ENCODE measurements at regions not wholly inside any gene's neighbourhood (a gene's known extent, or its start where the extent isn't known, plus 50 kb on each side); places are given as distances from the start of the nearest gene placed in this dataset.

GRCh38 chr5:30131-30530, 61.8 kb upstream of the PLEKHG4B start:
- Histone ChIP-seq H3K79me2 (replicated peaks; ENCODE audit: insufficient read depth) (no peaks in the 10 kb centered on the region), H3K27me3 (ENCODE audit: insufficient read depth) (peaks cover 10% of the 10 kb centered on the region; the same call in 1 of the 2 replicates), H3F3A (replicated peaks; ENCODE audit: low read depth) (no peaks in the 10 kb centered on the region), H2AFZ (no peak overlapping the region), H3K36me3 (ENCODE audit: insufficient read depth) (no peaks in the 10 kb centered on the region), H3K4me3 (no peak overlapping the region), H3K9me2 (ENCODE audit: insufficient read depth) (0 out of 2 replicates have a peak, but pooled peaks cover 4% of the 10 kb centered on the region), H3K4me1 (ENCODE audit: insufficient read depth) (no peaks in the 10 kb centered on the region), H4K20me1 (replicated peaks; ENCODE audit: insufficient read depth) (no peaks in the 10 kb centered on the region), H3K27ac (ENCODE audit: low read depth) (no peak overlapping the region), H3K4me2 (no peak overlapping the region)
- no peak for TF ChIP-seq CREB1 (CRISPR knock-in tag; IDR thresholded peaks at IDR 0.05; ENCODE audit: low read depth)
- TF ChIP-seq ETS1 (IDR thresholded peaks at IDR 0.05) = no peak
- TF ChIP-seq REST (IDR thresholded peaks at IDR 0.05; ENCODE audit: unreplicated experiment) = no peak
- TF ChIP-seq EZH2phosphoT487 (IDR thresholded peaks at IDR 0.05; ENCODE audit: unreplicated experiment) = no peak
- TF ChIP-seq EZH2 (IDR thresholded peaks at IDR 0.05; ENCODE audit: low read depth, unreplicated experiment) = no peak
- TF ChIP-seq ZNF462 (CRISPR knock-in tag; IDR thresholded peaks at IDR 0.05) = no peak
- no peak for TF ChIP-seq POLR2AphosphoS5 (IDR thresholded peaks at IDR 0.05; ENCODE audit: low read depth)
- TF ChIP-seq CTCF (conservative IDR thresholded peaks at IDR 0.05; ENCODE audit: low read depth in 2 of 2) = no peak
- no peak for TF ChIP-seq ZNF114 (CRISPR knock-in tag; IDR thresholded peaks at IDR 0.05)
- TF ChIP-seq JUNB (IDR thresholded peaks at IDR 0.05; ENCODE audit: unreplicated experiment) = no peak
- no peak for TF ChIP-seq ZNF331 (CRISPR knock-in tag; IDR thresholded peaks at IDR 0.05; ENCODE audit: low read depth)
- no peak for TF ChIP-seq NANOG (IDR thresholded peaks at IDR 0.05; ENCODE audit: borderline replicate concordance)
- no peak for TF ChIP-seq STAT1 (IDR thresholded peaks at IDR 0.05; ENCODE audit: unreplicated experiment)
- H3K4me1 Mint-ChIP-seq = no peaks in the 10 kb centered on the region
- no peaks in the 10 kb centered on the region for H3K27me3 Mint-ChIP-seq (ENCODE audit: insufficient read depth, low read depth, poor library complexity)
- no peak for ATAC-seq
- DNase-seq (ENCODE audit: low spot score) = no peak
- H3K36me3 Mint-ChIP-seq (ENCODE audit: low read depth) = no peaks in the 10 kb centered on the region
- H3K27ac Mint-ChIP-seq = no peak overlapping the region
- H3K4me3 Mint-ChIP-seq = no peak overlapping the region
- H3K9me3 Mint-ChIP-seq = peaks cover 13% of the 10 kb centered on the region
